Neural cell (in vitro differentiated cells): ENCODE measurements at regions not wholly inside any gene's neighbourhood (a gene's known extent, or its start where the extent isn't known, plus 50 kb on each side); places are given as distances from the start of the nearest gene placed in this dataset.

Experiments
- H2AFZ ChIP-seq: fragments of 200-600, 300-800 bp; sonication (generic), shearing (Covaris generic); 2 replicates; pipeline ENCODE4 v1.6.0; 2014; ENCODE audit warnings: low read depth, mild to moderate bottlenecking, antibody characterized with exemption, low read length, moderate library complexity
- H3F3A ChIP-seq: fragments of 200-600 bp; shearing (Covaris generic); 2 replicates; pipeline ENCODE4 v1.6.1; 2016; ENCODE audit warnings: mild to moderate bottlenecking, moderate library complexity, mixed read lengths, antibody characterized with exemption, low read length; ENCODE audit not compliant: insufficient read depth, poor library complexity, severe bottlenecking
- H3K27ac ChIP-seq: fragments of 200-600, 300-800 bp; sonication (generic), shearing (Covaris generic); 2 replicates; pipeline ENCODE4 v1.5.1; 2014; ENCODE audit warnings: mild to moderate bottlenecking, low read length, moderate library complexity
- H3K27me3 ChIP-seq: fragments of 300-800, 200-600 bp; sonication (generic), shearing (Covaris generic); 2 replicates; pipeline ENCODE4 v1.6.0; 2014; ENCODE audit warnings: mild to moderate bottlenecking, low read depth, low read length, moderate library complexity; ENCODE audit not compliant: insufficient read depth
- H3K36me3 ChIP-seq: fragments of 300-800, 200-600 bp; sonication (generic), shearing (Covaris generic); 2 replicates; pipeline ENCODE4 v1.5.1; 2014; ENCODE audit warnings: mild to moderate bottlenecking, antibody characterized with exemption, low read length, moderate library complexity; ENCODE audit not compliant: insufficient read depth
- H3K4me2 ChIP-seq: fragments of 300-800, 200-600 bp; sonication (generic), shearing (Covaris generic); 2 replicates; pipeline ENCODE4 v1.6.0; 2014; ENCODE audit warnings: mild to moderate bottlenecking, low read length
- H3K4me3 ChIP-seq: fragments of 300-800, 200-600 bp; sonication (generic), shearing (Covaris generic); 2 replicates; pipeline ENCODE4 v1.5.1; 2014; ENCODE audit warnings: mild to moderate bottlenecking, low read length, moderate library complexity
- H3K79me2 ChIP-seq: fragments of 200-600 bp; shearing (Covaris generic); replicated peaks from 2 replicates; pipeline ENCODE4 v1.6.0; 2014; ENCODE audit warnings: mild to moderate bottlenecking, low read length, moderate library complexity; ENCODE audit not compliant: insufficient read depth
- H3K9ac ChIP-seq: fragments of 300-800, 200-600 bp; sonication (generic), shearing (Covaris generic); 2 replicates; pipeline ENCODE4 v1.6.1; 2016; ENCODE audit warnings: mild to moderate bottlenecking, low read length, mixed read lengths
- H3K9me2 ChIP-seq: fragments of 200-600 bp; shearing (Covaris generic); 2 replicates; pipeline ENCODE4 v1.6.1; 2016; ENCODE audit warnings: mild to moderate bottlenecking, low read length, mixed read lengths; ENCODE audit not compliant: insufficient read depth
- H3K9me3 ChIP-seq: fragments of 200-600, 300-800 bp; sonication (generic), shearing (Covaris generic); 2 replicates; pipeline ENCODE4 v1.6.1; 2016; ENCODE audit warnings: mild to moderate bottlenecking, mixed run types, low read length, moderate library complexity, mixed read lengths
- H4K20me1 ChIP-seq: fragments of 200-600 bp; shearing (Covaris generic); 2 replicates; pipeline ENCODE4 v1.6.1; 2016; ENCODE audit warnings: mild to moderate bottlenecking, mixed run types; ENCODE audit not compliant: insufficient read depth
- EP300 ChIP-seq: fragments of 450-650 bp; conservative IDR thresholded peaks from 2 replicates; pipeline ENCODE4 v1.6.1; 2014; ENCODE audit warnings: antibody characterized with exemption, mild to moderate bottlenecking, moderate library complexity; ENCODE audit not compliant: poor library complexity, severe bottlenecking
- EZH2 ChIP-seq: fragments of 200-600, 300-800 bp; shearing (Covaris generic), sonication (generic); IDR thresholded peaks from 2 replicates; pipeline ENCODE4 v1.6.1; 2014; ENCODE audit warnings: antibody characterized with exemption, low read length, borderline replicate concordance, mild to moderate bottlenecking; ENCODE audit not compliant: insufficient read depth, poor library complexity, severe bottlenecking
- MXI1 ChIP-seq: fragments of 450-650 bp; conservative IDR thresholded peaks from 2 replicates; pipeline ENCODE4 v1.6.1; 2014; ENCODE audit warnings: antibody characterized with exemption, mild to moderate bottlenecking; ENCODE audit not compliant: poor library complexity, severe bottlenecking
- POLR2AphosphoS5 ChIP-seq: IDR thresholded peaks from 2 replicates; pipeline ENCODE4 v1.6.1; 2012
- RAD21 ChIP-seq: fragments of 450-650 bp; conservative IDR thresholded peaks from 2 replicates; pipeline ENCODE4 v1.6.1; 2014; ENCODE audit warnings: antibody characterized with exemption, mild to moderate bottlenecking, moderate library complexity
- REST ChIP-seq: IDR thresholded peaks from 2 replicates; pipeline ENCODE4 v1.6.1; 2012; ENCODE audit warnings: borderline replicate concordance
- SMC3 ChIP-seq: fragments of 450-650 bp; conservative IDR thresholded peaks from 2 replicates; pipeline ENCODE4 v1.6.1; 2014; ENCODE audit warnings: antibody characterized with exemption, mild to moderate bottlenecking, moderate library complexity; ENCODE audit not compliant: poor library complexity
- TAF1 ChIP-seq: IDR thresholded peaks from 2 replicates; pipeline ENCODE4 v1.6.1; 2012; ENCODE audit warnings: low read depth
- TF ChIP-seq, protein P1 (sequence below): fragments of 450-650 bp; IDR thresholded peaks from 2 replicates; pipeline ENCODE4 v1.5.1; 2014; ENCODE audit warnings: antibody characterized with exemption, mild to moderate bottlenecking, moderate library complexity; ENCODE audit not compliant: poor library complexity, severe bottlenecking

- Histone ChIP-seq H3F3A (no peaks in the 10 kb centered on the region), H3K9me2 (no peaks in the 10 kb centered on the region), H2AFZ (no peak overlapping the region), H3K27ac (no peak overlapping the region), H3K4me2 (no peak overlapping the region), H3K79me2 (no peaks in the 10 kb centered on the region), H3K4me3 (no peak overlapping the region), H3K27me3 (no peaks in the 10 kb centered on the region), H3K9me3 (no peaks in the 10 kb centered on the region), H3K36me3 (no peaks in the 10 kb centered on the region), H4K20me1 (no peaks in the 10 kb centered on the region), H3K9ac (no peak overlapping the region)
- TF ChIP-seq POLR2AphosphoS5 (no peak), SMC3 (no peak), RAD21 (no peak), MXI1 (no peak), TAF1 (no peak), EP300 (no peak)
Observed at GRCh38 chr12:20272161-20272560, 96.2 kb upstream of the PDE3A start.

DNA sequence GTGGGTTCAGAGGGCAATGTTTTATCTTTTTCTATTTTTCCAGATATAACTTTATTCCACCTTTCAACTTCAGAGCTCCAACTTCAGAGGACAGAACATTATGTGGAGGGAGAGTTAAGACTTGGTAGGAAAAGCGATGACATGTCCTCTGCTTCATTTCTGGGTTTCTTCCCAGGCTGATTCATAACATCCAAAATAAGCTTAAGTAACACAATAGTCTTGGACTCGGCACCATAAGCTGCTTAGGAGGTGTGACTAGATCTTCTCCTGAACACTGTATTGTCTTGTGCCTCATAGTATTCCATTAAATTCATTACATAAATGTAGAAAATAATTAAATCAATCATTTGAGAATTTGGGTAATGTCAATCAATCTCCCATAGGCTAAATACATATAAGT is 95.5 kb upstream of the PDE3A start:
- H3K4me2 ChIP-seq: no peak overlapping the region
- H3K27me3 ChIP-seq: no peaks in the 10 kb centered on the region
- H3K36me3 ChIP-seq: no peaks in the 10 kb centered on the region
- H3K9ac ChIP-seq: no peak overlapping the region
- H3F3A ChIP-seq: no peaks in the 10 kb centered on the region
- H3K9me3 ChIP-seq: no peaks in the 10 kb centered on the region
- TF ChIP-seq, protein P1, sequence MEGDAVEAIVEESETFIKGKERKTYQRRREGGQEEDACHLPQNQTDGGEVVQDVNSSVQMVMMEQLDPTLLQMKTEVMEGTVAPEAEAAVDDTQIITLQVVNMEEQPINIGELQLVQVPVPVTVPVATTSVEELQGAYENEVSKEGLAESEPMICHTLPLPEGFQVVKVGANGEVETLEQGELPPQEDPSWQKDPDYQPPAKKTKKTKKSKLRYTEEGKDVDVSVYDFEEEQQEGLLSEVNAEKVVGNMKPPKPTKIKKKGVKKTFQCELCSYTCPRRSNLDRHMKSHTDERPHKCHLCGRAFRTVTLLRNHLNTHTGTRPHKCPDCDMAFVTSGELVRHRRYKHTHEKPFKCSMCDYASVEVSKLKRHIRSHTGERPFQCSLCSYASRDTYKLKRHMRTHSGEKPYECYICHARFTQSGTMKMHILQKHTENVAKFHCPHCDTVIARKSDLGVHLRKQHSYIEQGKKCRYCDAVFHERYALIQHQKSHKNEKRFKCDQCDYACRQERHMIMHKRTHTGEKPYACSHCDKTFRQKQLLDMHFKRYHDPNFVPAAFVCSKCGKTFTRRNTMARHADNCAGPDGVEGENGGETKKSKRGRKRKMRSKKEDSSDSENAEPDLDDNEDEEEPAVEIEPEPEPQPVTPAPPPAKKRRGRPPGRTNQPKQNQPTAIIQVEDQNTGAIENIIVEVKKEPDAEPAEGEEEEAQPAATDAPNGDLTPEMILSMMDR: no peak
- no peak for TF ChIP-seq RAD21
- TF ChIP-seq REST: no peak
- TF ChIP-seq MXI1: no peak
- TF ChIP-seq EP300: no peak
- no peak for TF ChIP-seq POLR2AphosphoS5
- TF ChIP-seq SMC3: no peak
- no peak for TF ChIP-seq TAF1
- TF ChIP-seq EZH2: no peak
- no peaks in the 10 kb centered on the region for H3K79me2 ChIP-seq
- no peak overlapping the region for H3K27ac ChIP-seq
- no peaks in the 10 kb centered on the region for H4K20me1 ChIP-seq
- H3K4me3 ChIP-seq: no peak overlapping the region
- H2AFZ ChIP-seq: no peak overlapping the region
- no peaks in the 10 kb centered on the region for H3K9me2 ChIP-seq
